NCI-H748 (cell line): ENCODE measurements at regions not wholly inside any gene's neighbourhood (a gene's known extent, or its start where the extent isn't known, plus 50 kb on each side); places are given as distances from the start of the nearest gene placed in this dataset.
A peak's percentile ranks its signal among the peaks of the same experiment; 100 is the strongest.

ENCODE experiments used
- DNase-seq: peaks from one replicate; lab custom pipeline; 2025; ENCODE audit not compliant: unreplicated experiment; lab: John Stamatoyannopoulos, UW

GRCh38 chrX:17206584-17206983, 168.4 kb upstream of the NHS start:
- no peak for DNase-seq

- no peak for DNase-seq
Measured at GRCh38 chrX:17214962-17215361, 160.0 kb upstream of the NHS start.

GRCh38 chrX:17226736-17227135, 148.3 kb upstream of the NHS start:
- no peak for DNase-seq

GRCh38 chrX:17237146-17237545, 137.9 kb upstream of the NHS start:
- DNase-seq: no peak

GRCh38 chrX:17242470-17242869, 132.5 kb upstream of the NHS start:
- DNase-seq: peak; percentile 84

- peak; percentile 1 for DNase-seq
Measured at GRCh38 chrX:17247144-17247543, 127.9 kb upstream of the NHS start.

GRCh38 chrX:17262123-17262522, 112.9 kb upstream of the NHS start:
- no peak for DNase-seq

- DNase-seq: no peak
Measured at GRCh38 chrX:17266136-17266535, 108.9 kb upstream of the NHS start.

GRCh38 chrX:17278961-17279360, 96.0 kb upstream of the NHS start:
- DNase-seq: no peak

- no peak for DNase-seq
Measured at GRCh38 chrX:17285983-17286382, 89.0 kb upstream of the NHS start.

- DNase-seq: no peak
Measured at GRCh38 chrX:17291171-17291900, 83.7 kb upstream of the NHS start.

GRCh38 chrX:17292111-17292527, 82.9 kb upstream of the NHS start:
- DNase-seq: no peak

- DNase-seq: no peak
Measured at GRCh38 chrX:17294561-17294960, 80.4 kb upstream of the NHS start.

GRCh38 chrX:17295791-17296190, 79.2 kb upstream of the NHS start:
- no peak for DNase-seq

GRCh38 chrX:17298564-17298963, 76.4 kb upstream of the NHS start:
- no peak for DNase-seq

- DNase-seq: no peak
Measured at GRCh38 chrX:17299206-17299605, 75.8 kb upstream of the NHS start.

- DNase-seq: no peak
Measured at GRCh38 chrX:17323397-17323796, 51.6 kb upstream of the NHS start.
